Erythroblast (primary cell): ENCODE measurements at regions not wholly inside any gene's neighbourhood (a gene's known extent, or its start where the extent isn't known, plus 50 kb on each side); places are given as distances from the start of the nearest gene placed in this dataset.
A peak's percentile ranks its signal among the peaks of the same experiment; 100 is the strongest.
"Not testable (repeated sequence)": the region's sequence is repeated elsewhere in the genome, so short reads cannot be mapped to it uniquely, and the experiment has no call there.

Source experiments
- DNase-seq, 2 experiments: peaks; one replicate each; lab custom pipeline; 2025; lab: John Stamatoyannopoulos, UW

DNA sequence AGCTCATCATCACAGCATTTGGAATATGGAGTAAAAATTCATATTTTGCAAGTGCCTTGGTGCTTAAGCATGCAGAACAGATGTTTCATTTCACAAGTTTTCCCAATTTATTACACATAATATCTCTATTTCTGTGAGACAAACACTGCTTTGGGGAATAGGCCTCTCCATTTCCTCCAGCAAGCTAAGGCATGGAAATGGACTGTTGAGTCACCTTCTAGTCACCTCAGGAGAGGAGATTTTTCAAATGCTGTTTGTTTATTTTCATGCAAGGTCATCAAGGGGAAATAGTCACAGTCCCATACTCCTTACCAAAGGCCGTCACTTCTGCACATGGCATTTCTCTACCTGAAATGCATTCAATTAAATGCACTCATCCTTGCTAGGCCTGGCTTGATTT, 57.4 kb upstream of the NUTM2D start:
- DNase-seq = not testable (repeated sequence)

DNA sequence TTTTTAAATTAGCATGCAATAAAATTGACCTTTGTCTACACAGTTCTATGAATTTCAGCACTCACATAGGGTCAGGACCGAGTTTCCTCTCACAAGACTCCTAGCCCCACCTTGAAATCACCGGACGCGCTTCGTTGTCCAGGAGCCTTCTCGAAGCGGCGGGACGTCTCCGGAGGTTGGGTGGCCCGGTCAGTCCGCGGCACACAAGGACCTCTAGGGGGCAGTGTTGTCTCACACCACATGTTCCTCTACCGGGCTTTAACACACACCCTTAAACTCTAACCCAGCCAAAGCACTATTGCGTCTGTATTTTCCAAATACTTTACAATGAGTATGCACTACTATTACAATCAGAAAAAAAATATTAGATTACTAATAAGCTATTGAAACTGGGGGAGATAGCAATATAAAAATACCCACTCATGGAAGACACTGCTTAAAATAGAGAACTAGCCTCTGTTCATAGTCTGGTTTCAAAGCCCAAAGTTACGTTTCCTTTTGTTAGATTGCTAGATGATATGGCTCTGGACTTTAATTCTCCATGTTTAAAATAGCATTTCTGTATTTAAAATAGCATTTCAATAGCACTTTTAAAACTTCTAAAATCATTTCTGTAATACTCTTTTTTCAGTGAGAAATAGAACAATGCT, 56.0 kb upstream of the NUTM2D start:
- DNase-seq = not testable (repeated sequence)

DNA sequence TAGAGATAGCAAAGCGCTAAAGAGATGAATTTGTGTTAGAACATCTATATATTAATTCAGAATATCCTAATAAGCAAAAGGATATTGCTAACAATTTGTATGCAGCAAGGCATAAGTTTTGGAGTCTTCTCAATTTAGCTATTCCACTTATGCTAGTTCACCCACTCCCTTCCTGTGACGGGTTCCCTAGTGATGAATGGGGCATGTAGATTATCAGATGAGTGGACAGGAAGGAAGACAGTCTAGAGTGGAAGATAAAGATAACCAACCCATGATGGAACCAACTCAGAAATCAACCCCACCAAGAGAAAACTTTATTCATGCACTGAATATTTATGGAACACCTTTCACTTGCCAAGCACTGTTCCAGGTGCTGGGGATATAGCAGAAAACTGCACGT, 55.4 kb upstream of the NUTM2D start:
- peak; percentile 2 to 17 for DNase-seq

DNA sequence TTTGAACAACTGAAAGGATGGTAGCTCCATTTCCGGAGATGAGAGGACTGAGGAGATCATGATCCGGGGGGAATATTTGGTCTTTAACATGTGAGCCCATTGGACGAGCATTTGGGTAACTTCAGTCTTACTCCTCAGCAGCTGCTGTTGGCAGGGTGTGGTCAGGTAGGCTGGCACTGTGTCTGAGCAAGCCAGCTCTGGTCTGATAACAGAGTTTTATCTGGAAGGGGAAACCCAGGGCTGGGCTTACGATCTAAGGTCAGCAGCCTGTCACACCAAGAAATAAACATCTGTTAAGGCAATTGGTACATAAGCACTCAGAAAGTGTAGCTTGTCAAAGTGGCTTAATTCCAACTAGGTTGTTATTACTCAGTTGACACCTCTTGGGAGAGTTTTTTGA, 53.8 kb upstream of the NUTM2D start:
- DNase-seq = not testable (repeated sequence)

DNA sequence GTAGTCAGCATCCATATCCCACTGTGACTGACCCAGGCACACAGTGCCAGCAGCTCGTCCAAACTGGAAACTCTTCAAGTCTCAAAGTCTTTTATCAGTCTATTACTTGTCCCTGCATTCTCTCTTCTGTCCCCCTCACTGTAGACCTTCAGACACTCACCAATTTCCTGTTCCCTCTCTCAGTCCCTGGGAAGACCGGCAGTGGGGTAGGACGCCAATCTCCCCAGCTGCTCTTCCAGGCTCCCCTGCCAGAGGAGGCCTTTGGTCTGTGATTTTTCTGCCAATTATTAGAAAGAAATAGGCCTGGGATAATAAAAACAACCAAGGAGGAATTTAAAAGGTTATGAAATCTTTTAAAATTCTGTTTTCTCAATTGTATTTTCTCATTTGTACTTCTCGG, 50.9 kb upstream of the NUTM2D start:
- not testable (repeated sequence) for DNase-seq
